ENCODE measurements at regions not wholly inside any gene's neighbourhood (a gene's known extent, or its start where the extent isn't known, plus 50 kb on each side); places are given as distances from the start of the nearest gene placed in this dataset.

DNA sequence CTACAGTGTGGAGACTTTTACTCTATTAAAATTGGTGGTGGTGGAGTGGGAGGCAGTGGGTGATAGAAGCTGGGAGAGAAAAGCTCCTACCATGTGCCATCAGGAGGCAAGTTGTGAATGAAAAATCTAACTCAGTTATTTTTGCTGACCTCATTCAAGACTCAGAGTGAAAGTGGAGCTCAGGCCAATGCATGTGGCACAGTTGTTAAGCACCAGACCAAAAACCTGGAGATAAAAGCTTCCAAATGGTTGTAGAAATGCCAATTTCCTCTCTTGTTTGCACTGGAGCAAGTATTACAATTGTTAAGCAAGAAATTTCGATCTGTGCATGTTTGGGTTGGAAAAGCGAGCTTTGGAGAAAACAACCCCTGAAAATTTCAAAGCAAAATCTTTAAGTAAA is 81.5 kb upstream of the PRICKLE2 start:
- TF ChIP-seq, protein P1, sequence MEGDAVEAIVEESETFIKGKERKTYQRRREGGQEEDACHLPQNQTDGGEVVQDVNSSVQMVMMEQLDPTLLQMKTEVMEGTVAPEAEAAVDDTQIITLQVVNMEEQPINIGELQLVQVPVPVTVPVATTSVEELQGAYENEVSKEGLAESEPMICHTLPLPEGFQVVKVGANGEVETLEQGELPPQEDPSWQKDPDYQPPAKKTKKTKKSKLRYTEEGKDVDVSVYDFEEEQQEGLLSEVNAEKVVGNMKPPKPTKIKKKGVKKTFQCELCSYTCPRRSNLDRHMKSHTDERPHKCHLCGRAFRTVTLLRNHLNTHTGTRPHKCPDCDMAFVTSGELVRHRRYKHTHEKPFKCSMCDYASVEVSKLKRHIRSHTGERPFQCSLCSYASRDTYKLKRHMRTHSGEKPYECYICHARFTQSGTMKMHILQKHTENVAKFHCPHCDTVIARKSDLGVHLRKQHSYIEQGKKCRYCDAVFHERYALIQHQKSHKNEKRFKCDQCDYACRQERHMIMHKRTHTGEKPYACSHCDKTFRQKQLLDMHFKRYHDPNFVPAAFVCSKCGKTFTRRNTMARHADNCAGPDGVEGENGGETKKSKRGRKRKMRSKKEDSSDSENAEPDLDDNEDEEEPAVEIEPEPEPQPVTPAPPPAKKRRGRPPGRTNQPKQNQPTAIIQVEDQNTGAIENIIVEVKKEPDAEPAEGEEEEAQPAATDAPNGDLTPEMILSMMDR (conservative IDR thresholded peaks at IDR 0.05; ENCODE audit: low read depth, low read length): no peak
- TF ChIP-seq EZH2 (IDR thresholded peaks at IDR 0.05; ENCODE audit: borderline replicate concordance, low read depth, low read length, poor library complexity, severe bottlenecking): no peak

Measured in A673 (cell line).